GM19455 (cell line): ENCODE measurements at regions not wholly inside any gene's neighbourhood (a gene's known extent, or its start where the extent isn't known, plus 50 kb on each side); places are given as distances from the start of the nearest gene placed in this dataset.

ENCODE experiments used
- ATAC-seq: cut with Tn5 transposase; IDR thresholded peaks from one replicate; pipeline ENCODE4 v1.9.1; 2021; ENCODE audit not compliant: unreplicated experiment

GRCh38 chr2:43057742-43058725, 168.4 kb downstream of the ZFP36L2 start:
- ATAC-seq = no peak

- no peak for ATAC-seq
Observed at GRCh38 chr2:43057026-43057741, 169.2 kb downstream of the ZFP36L2 start.

GRCh38 chr2:43055985-43056384, 170.4 kb downstream of the ZFP36L2 start:
- ATAC-seq = no peak

- no peak for ATAC-seq
Observed at GRCh38 chr2:43055086-43055912, 171.1 kb downstream of the ZFP36L2 start.

GRCh38 chr2:43054367-43054766, 172.0 kb downstream of the ZFP36L2 start:
- ATAC-seq = no peak

- no peak for ATAC-seq
Observed at GRCh38 chr2:43052944-43053306, 173.5 kb downstream of the ZFP36L2 start.

GRCh38 chr2:43052204-43052943, 174.0 kb downstream of the ZFP36L2 start:
- no peak for ATAC-seq

- no peak for ATAC-seq
Observed at GRCh38 chr2:43051338-43051737, 175.1 kb downstream of the ZFP36L2 start.

- ATAC-seq = no peak
Observed at GRCh38 chr2:43050866-43051265, 175.5 kb downstream of the ZFP36L2 start.

GRCh38 chr2:43049836-43050801, 176.3 kb downstream of the ZFP36L2 start:
- no peak for ATAC-seq

- no peak for ATAC-seq
Observed at GRCh38 chr2:43047187-43047780, 179.1 kb downstream of the ZFP36L2 start.

GRCh38 chr2:43045866-43046265, 180.5 kb downstream of the ZFP36L2 start:
- ATAC-seq = no peak

- no peak for ATAC-seq
Observed at GRCh38 chr2:43044093-43044681, 182.2 kb downstream of the ZFP36L2 start.

- no peak for ATAC-seq
Observed at GRCh38 chr2:43043553-43043870, 182.9 kb downstream of the ZFP36L2 start.

- no peak for ATAC-seq
Observed at GRCh38 chr2:43041661-43042360, 184.6 kb downstream of the ZFP36L2 start.

GRCh38 chr2:43041173-43041591, 185.2 kb downstream of the ZFP36L2 start:
- no peak for ATAC-seq

- no peak for ATAC-seq
Observed at GRCh38 chr2:43040084-43040854, 186.1 kb downstream of the ZFP36L2 start.
